ENCODE measurements at regions not wholly inside any gene's neighbourhood (a gene's known extent, or its start where the extent isn't known, plus 50 kb on each side); places are given as distances from the start of the nearest gene placed in this dataset.
A peak's percentile ranks its signal among the peaks of the same experiment; 100 is the strongest.

DNA sequence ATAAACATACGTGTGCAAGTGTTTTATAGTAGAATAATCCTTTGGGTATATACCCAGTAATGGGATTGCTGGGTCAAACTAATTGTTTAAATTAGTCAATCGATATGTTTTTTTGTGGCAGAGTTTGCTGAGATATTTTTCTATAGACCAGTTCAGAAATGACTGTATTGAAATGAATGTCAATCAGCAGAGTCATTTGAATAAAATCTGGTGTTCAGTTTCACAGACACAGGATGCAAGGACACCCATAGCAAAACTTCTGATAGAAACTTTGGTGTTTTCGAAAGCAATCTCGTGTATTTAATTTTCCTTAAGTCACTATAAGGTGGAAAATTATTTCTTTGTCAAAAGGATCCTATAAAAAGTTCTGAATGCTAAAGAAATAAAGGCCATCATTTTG, 434.4 kb downstream of the RAP2B start:
- H3K4me1 ChIP-seq (ENCODE audit: control insufficient read depth, extremely low read depth, insufficient read depth, low read length), result no peaks in the 10 kb centered on the region
- no peaks in the 10 kb centered on the region for H3K79me2 ChIP-seq (ENCODE audit: control insufficient read depth, insufficient read depth, low read length)
- H2AFZ ChIP-seq (ENCODE audit: control insufficient read depth, low read length), result no peak overlapping the region
- H3K9me3 ChIP-seq (ENCODE audit: control insufficient read depth, low read depth, low read length), result no peaks in the 10 kb centered on the region
- DNase-seq (ENCODE audit: low read depth, low spot score) (no peak), FAIRE-seq (no peak)
- no peak overlapping the region for H3K4me3 ChIP-seq (ENCODE audit: control insufficient read depth in 2 of 3, extremely low read depth in 1 of 3, insufficient read depth in 2 of 3, low read depth in 1 of 3, low read length in 3 of 3)
- dilution Hi-C loops (cut with MboI; ENCODE audit: extremely low pct_ligation_motif_present, low sequenced_read_pairs), result no loop called here
- no peaks in the 10 kb centered on the region for H3K27me3 ChIP-seq (ENCODE audit: control insufficient read depth, extremely low read depth, insufficient read depth, low read length)
- no peaks in the 10 kb centered on the region for H3K36me3 ChIP-seq (ENCODE audit: control insufficient read depth in 2 of 2, extremely low read depth in 1 of 2, insufficient read depth in 2 of 2, low read length in 2 of 2)
- H3K9me1 ChIP-seq (ENCODE audit: control insufficient read depth, extremely low read depth, insufficient read depth, low read length), result no peaks in the 10 kb centered on the region
- no peak overlapping the region for H3K9ac ChIP-seq (ENCODE audit: control insufficient read depth, extremely low read depth, insufficient read depth, low read length)
- H4K20me1 ChIP-seq (ENCODE audit: control insufficient read depth, extremely low read depth, insufficient read depth, low read length), result no peaks in the 10 kb centered on the region
- TF ChIP-seq EZH2 (IDR thresholded peaks at IDR 0.05; ENCODE audit: low read length), result no peak
- TF ChIP-seq, protein P1, sequence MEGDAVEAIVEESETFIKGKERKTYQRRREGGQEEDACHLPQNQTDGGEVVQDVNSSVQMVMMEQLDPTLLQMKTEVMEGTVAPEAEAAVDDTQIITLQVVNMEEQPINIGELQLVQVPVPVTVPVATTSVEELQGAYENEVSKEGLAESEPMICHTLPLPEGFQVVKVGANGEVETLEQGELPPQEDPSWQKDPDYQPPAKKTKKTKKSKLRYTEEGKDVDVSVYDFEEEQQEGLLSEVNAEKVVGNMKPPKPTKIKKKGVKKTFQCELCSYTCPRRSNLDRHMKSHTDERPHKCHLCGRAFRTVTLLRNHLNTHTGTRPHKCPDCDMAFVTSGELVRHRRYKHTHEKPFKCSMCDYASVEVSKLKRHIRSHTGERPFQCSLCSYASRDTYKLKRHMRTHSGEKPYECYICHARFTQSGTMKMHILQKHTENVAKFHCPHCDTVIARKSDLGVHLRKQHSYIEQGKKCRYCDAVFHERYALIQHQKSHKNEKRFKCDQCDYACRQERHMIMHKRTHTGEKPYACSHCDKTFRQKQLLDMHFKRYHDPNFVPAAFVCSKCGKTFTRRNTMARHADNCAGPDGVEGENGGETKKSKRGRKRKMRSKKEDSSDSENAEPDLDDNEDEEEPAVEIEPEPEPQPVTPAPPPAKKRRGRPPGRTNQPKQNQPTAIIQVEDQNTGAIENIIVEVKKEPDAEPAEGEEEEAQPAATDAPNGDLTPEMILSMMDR (optimal IDR thresholded peaks at IDR 0.05 in 1 of 3, IDR thresholded peaks at IDR 0.05 in 1 of 3, conservative IDR thresholded peaks at IDR 0.05 in 1 of 3; ENCODE audit: extremely low read depth in 1 of 3, insufficient read depth in 2 of 3, low read length in 3 of 3), result no peak
- H3K27ac ChIP-seq (ENCODE audit: control insufficient read depth, insufficient read depth, low read length), result no peak overlapping the region
- no peak overlapping the region for H3K4me2 ChIP-seq (ENCODE audit: control insufficient read depth, extremely low read depth, insufficient read depth, low read depth, low read length)

GRCh38 chr3:153599685-153600084, 437.7 kb downstream of the RAP2B start:
- no peak overlapping the region for H3K27ac ChIP-seq (ENCODE audit: control insufficient read depth, insufficient read depth, low read length)

More at GRCh38 chr3:153599685-153600084, 437.7 kb downstream of the RAP2B start:
- no peaks in the 10 kb centered on the region for H3K9me1 ChIP-seq (ENCODE audit: control insufficient read depth, extremely low read depth, insufficient read depth, low read length)
- H3K79me2 ChIP-seq (ENCODE audit: control insufficient read depth, insufficient read depth, low read length), result no peaks in the 10 kb centered on the region
- no peaks in the 10 kb centered on the region for H4K20me1 ChIP-seq (ENCODE audit: control insufficient read depth, extremely low read depth, insufficient read depth, low read length)
- H2AFZ ChIP-seq (ENCODE audit: control insufficient read depth, low read length), result no peak overlapping the region
- H3K36me3 ChIP-seq (ENCODE audit: control insufficient read depth in 2 of 2, extremely low read depth in 1 of 2, insufficient read depth in 2 of 2, low read length in 2 of 2), result no peaks in the 10 kb centered on the region
- FAIRE-seq, result peak; percentile 46
- H3K4me3 ChIP-seq (ENCODE audit: control insufficient read depth in 2 of 3, extremely low read depth in 1 of 3, insufficient read depth in 2 of 3, low read depth in 1 of 3, low read length in 3 of 3), result no peak overlapping the region
- DNase-seq (ENCODE audit: low read depth, low spot score), result no peak
- dilution Hi-C loops (cut with MboI; ENCODE audit: extremely low pct_ligation_motif_present, low sequenced_read_pairs), result no loop called here
- H3K9me3 ChIP-seq (ENCODE audit: control insufficient read depth, low read depth, low read length), result no peaks in the 10 kb centered on the region
- no peak overlapping the region for H3K9ac ChIP-seq (ENCODE audit: control insufficient read depth, extremely low read depth, insufficient read depth, low read length)
- TF ChIP-seq EZH2 (IDR thresholded peaks at IDR 0.05; ENCODE audit: low read length), result no peak
- TF ChIP-seq, protein P1 (optimal IDR thresholded peaks at IDR 0.05 in 1 of 3, IDR thresholded peaks at IDR 0.05 in 1 of 3, conservative IDR thresholded peaks at IDR 0.05 in 1 of 3; ENCODE audit: extremely low read depth in 1 of 3, insufficient read depth in 2 of 3, low read length in 3 of 3), result no peak
- no peak overlapping the region for H3K4me2 ChIP-seq (ENCODE audit: control insufficient read depth, extremely low read depth, insufficient read depth, low read depth, low read length)
- no peaks in the 10 kb centered on the region for H3K27me3 ChIP-seq (ENCODE audit: control insufficient read depth, extremely low read depth, insufficient read depth, low read length)
- H3K4me1 ChIP-seq (ENCODE audit: control insufficient read depth, extremely low read depth, insufficient read depth, low read length), result no peaks in the 10 kb centered on the region
